Stomach (tissue), 4 donors: ENCODE measurements at regions not wholly inside any gene's neighbourhood (a gene's known extent, or its start where the extent isn't known, plus 50 kb on each side); places are given as distances from the start of the nearest gene placed in this dataset.

Experiments
- CTCF ChIP-seq, 7 experiments: fragments of 450-650 bp in 4 of 7; fragments of 200-600 bp in 3 of 7; sonication (generic) in 3 of 7; IDR thresholded peaks; one replicate each; pipeline ENCODE4 v1.5.1; 2016 to 2019; ENCODE audit warnings: antibody characterized with exemption in 7 of 7, control low read depth in 2 of 7, mild to moderate bottlenecking in 1 of 7
- EP300 ChIP-seq: sonication (generic); formaldehyde crosslinking; IDR thresholded peaks from one replicate; pipeline ENCODE4 v1.6.1; 2017; ENCODE audit warnings: antibody characterized with exemption
- POLR2A ChIP-seq, 4 donors: fragments of 450-650 bp; IDR thresholded peaks; one replicate each; pipeline ENCODE4 v1.6.1; 2016; ENCODE audit warnings: antibody characterized with exemption in 4 of 4, control low read depth in 2 of 4, mild to moderate bottlenecking in 1 of 4, moderate library complexity in 1 of 4
- POLR2AphosphoS5 ChIP-seq, 3 donors: sonication (generic); formaldehyde crosslinking; IDR thresholded peaks; one replicate each; pipeline ENCODE4 v1.6.1; 2016; ENCODE audit warnings: antibody characterized with exemption in 3 of 3

- TF ChIP-seq CTCF (IDR thresholded peaks at IDR 0.05) (no peak), POLR2AphosphoS5 (IDR thresholded peaks at IDR 0.05) (no peak), POLR2A (IDR thresholded peaks at IDR 0.05) (no peak), EP300 (no peak)
Observed at GRCh38 chr4:123497340-123497739, 100.7 kb downstream of the SPRY1 start.
